Loucy (cell line): ENCODE measurements at regions not wholly inside any gene's neighbourhood (a gene's known extent, or its start where the extent isn't known, plus 50 kb on each side); places are given as distances from the start of the nearest gene placed in this dataset.

Experiments
- H2AFZ ChIP-seq: fragments of 200-600 bp; sonication (generic); 2 replicates; pipeline ENCODE4 v1.6.0; 2016; ENCODE audit warnings: antibody characterized with exemption, mild to moderate bottlenecking, low read length, moderate library complexity
- H3F3A ChIP-seq: fragments of 200-600 bp; 2 replicates; pipeline ENCODE4 v1.6.0; 2016; ENCODE audit warnings: antibody characterized with exemption, low read depth, mild to moderate bottlenecking
- H3K27me3 ChIP-seq: fragments of 200-600 bp; sonication (generic); 2 replicates; pipeline ENCODE4 v1.6.1; 2014; ENCODE audit warnings: low read length, mild to moderate bottlenecking; ENCODE audit not compliant: insufficient read depth, poor library complexity, severe bottlenecking
- H3K36me3 ChIP-seq: fragments of 200-600 bp; sonication (generic); 2 replicates; pipeline ENCODE4 v1.6.1; 2016; ENCODE audit warnings: low read length; ENCODE audit not compliant: insufficient read depth
- H3K4me1 ChIP-seq: fragments of 200-600 bp; sonication (generic); 2 replicates; pipeline ENCODE4 v1.5.1; 2014; ENCODE audit warnings: low read length, mild to moderate bottlenecking; ENCODE audit not compliant: insufficient read depth, poor library complexity, severe bottlenecking
- H3K4me2 ChIP-seq: fragments of 200-600 bp; sonication (generic); 2 replicates; pipeline ENCODE4 v1.6.0; 2014; ENCODE audit warnings: antibody characterized with exemption, low read length, low read depth, mild to moderate bottlenecking; ENCODE audit not compliant: poor library complexity, severe bottlenecking
- H3K4me3 ChIP-seq: fragments of 200-600 bp; sonication (generic); 2 replicates; pipeline ENCODE4 v1.5.1; 2014; ENCODE audit warnings: low read length, mild to moderate bottlenecking, mixed read lengths; ENCODE audit not compliant: poor library complexity, severe bottlenecking
- H3K79me2 ChIP-seq: fragments of 200-600 bp; sonication (generic); 2 replicates; pipeline ENCODE4 v1.6.1; 2014; ENCODE audit warnings: low read length; ENCODE audit not compliant: insufficient read depth
- H3K9ac ChIP-seq: fragments of 200-600 bp; sonication (generic); 2 replicates; pipeline ENCODE4 v1.6.0; 2014; ENCODE audit warnings: mild to moderate bottlenecking, low read depth, low read length, moderate library complexity; ENCODE audit not compliant: poor library complexity, severe bottlenecking
- H3K9me2 ChIP-seq: fragments of 200-600 bp; sonication (generic); replicated peaks from 2 replicates; pipeline ENCODE4 v1.6.1; 2016; ENCODE audit warnings: low read depth, low read length, mixed read lengths
- H3K9me3 ChIP-seq: fragments of 200-600 bp; sonication (generic); 2 replicates; pipeline ENCODE4 v1.6.1; 2014; ENCODE audit warnings: mild to moderate bottlenecking, antibody characterized with exemption, low read length, low read depth; ENCODE audit not compliant: insufficient read depth
- H4K20me1 ChIP-seq: fragments of 200-600 bp; sonication (generic); 2 replicates; pipeline ENCODE4 v1.6.0; 2014; ENCODE audit warnings: antibody characterized with exemption, low read length, mild to moderate bottlenecking; ENCODE audit not compliant: insufficient read depth, poor library complexity, severe bottlenecking
- CTCF ChIP-seq: fragments of 200-600 bp; sonication (generic); conservative IDR thresholded peaks from 2 replicates; pipeline ENCODE4 v1.5.1; 2014; ENCODE audit warnings: mild to moderate bottlenecking, antibody characterized with exemption, low read length
- EZH2phosphoT487 ChIP-seq: fragments of 200-600 bp; IDR thresholded peaks from 2 replicates; pipeline ENCODE4 v1.6.1; 2018; ENCODE audit warnings: antibody characterized with exemption, mild to moderate bottlenecking, moderate library complexity, borderline replicate concordance

GRCh38 chr3:34582055-34582454, 783.6 kb downstream of the PDCD6IP start:
- H2AFZ ChIP-seq = no peak overlapping the region
- TF ChIP-seq CTCF (no peak), EZH2phosphoT487 (no peak)
- no peaks in the 10 kb centered on the region for H3K9me2 ChIP-seq
- H4K20me1 ChIP-seq = no peaks in the 10 kb centered on the region
- no peaks in the 10 kb centered on the region for H3K4me1 ChIP-seq
- H3K4me2 ChIP-seq = no peak overlapping the region
- H3K9ac ChIP-seq = no peak overlapping the region
- H3K36me3 ChIP-seq = no peaks in the 10 kb centered on the region
- no peak overlapping the region for H3K4me3 ChIP-seq
- H3K27me3 ChIP-seq = no peaks in the 10 kb centered on the region
- no peaks in the 10 kb centered on the region for H3F3A ChIP-seq
- H3K79me2 ChIP-seq = no peaks in the 10 kb centered on the region
- no peaks in the 10 kb centered on the region for H3K9me3 ChIP-seq

GRCh38 chr3:34583451-34583850, 785.0 kb downstream of the PDCD6IP start:
- no peaks in the 10 kb centered on the region for H3K4me1 ChIP-seq
- H3F3A ChIP-seq = no peaks in the 10 kb centered on the region
- H2AFZ ChIP-seq = no peak overlapping the region
- no peaks in the 10 kb centered on the region for H4K20me1 ChIP-seq
- no peak overlapping the region for H3K4me3 ChIP-seq
- no peak for TF ChIP-seq CTCF
- TF ChIP-seq EZH2phosphoT487 = no peak
- no peaks in the 10 kb centered on the region for H3K79me2 ChIP-seq
- H3K27me3 ChIP-seq = no peaks in the 10 kb centered on the region
- no peak overlapping the region for H3K4me2 ChIP-seq
- no peak overlapping the region for H3K9ac ChIP-seq
- H3K9me3 ChIP-seq = no peaks in the 10 kb centered on the region
- no peaks in the 10 kb centered on the region for H3K9me2 ChIP-seq
- no peaks in the 10 kb centered on the region for H3K36me3 ChIP-seq

GRCh38 chr3:34584971-34585370, 786.5 kb downstream of the PDCD6IP start:
- no peak overlapping the region for H2AFZ ChIP-seq
- H3K27me3 ChIP-seq = no peaks in the 10 kb centered on the region
- TF ChIP-seq CTCF = no peak
- no peak for TF ChIP-seq EZH2phosphoT487
- no peak overlapping the region for H3K9ac ChIP-seq
- H3K9me2 ChIP-seq = no peaks in the 10 kb centered on the region
- no peaks in the 10 kb centered on the region for H3K4me1 ChIP-seq
- H3F3A ChIP-seq = no peaks in the 10 kb centered on the region
- no peak overlapping the region for H3K4me2 ChIP-seq
- H3K9me3 ChIP-seq = no peaks in the 10 kb centered on the region
- H3K4me3 ChIP-seq = no peak overlapping the region
- H4K20me1 ChIP-seq = no peaks in the 10 kb centered on the region
- H3K79me2 ChIP-seq = no peaks in the 10 kb centered on the region
- no peaks in the 10 kb centered on the region for H3K36me3 ChIP-seq
